ENCODE measurements at regions not wholly inside any gene's neighbourhood (a gene's known extent, or its start where the extent isn't known, plus 50 kb on each side); places are given as distances from the start of the nearest gene placed in this dataset.

DNA sequence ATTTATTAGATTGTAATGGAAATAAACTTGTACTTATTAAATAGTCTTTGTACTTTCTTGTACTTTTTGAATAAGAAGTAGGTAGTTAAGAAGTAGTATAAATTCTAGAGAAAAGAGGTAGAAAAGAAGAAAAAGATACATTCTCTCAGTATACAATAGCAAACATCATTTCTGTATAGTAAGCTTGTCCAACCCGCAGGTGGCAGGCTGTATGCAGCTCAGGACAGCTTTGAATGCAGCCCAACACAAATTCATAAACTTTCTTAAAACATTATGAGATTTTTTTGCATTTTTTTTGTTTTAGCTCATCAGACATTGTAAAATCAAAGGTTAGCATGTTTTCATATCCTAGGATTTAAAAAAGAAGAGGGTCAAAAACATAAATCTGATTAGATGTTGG lies 441.6 kb downstream of the DTHD1 start:
- Mint-ChIP-seq H3K36me3 (no peaks in the 10 kb centered on the region), H3K9me3 (peaks cover 0 to 2% (median 0%) of the 10 kb centered on the region in 6 donors), H3K4me1 (no peaks in the 10 kb centered on the region), H3K27me3 (ENCODE audit: low read depth in 3 of 3) (peaks cover 0 to 4% (median 3%) of the 10 kb centered on the region in 3 donors), H3K27ac (no peak overlapping the region), H3K4me3 (no peak overlapping the region)
- DNase-seq: no peak

DNA sequence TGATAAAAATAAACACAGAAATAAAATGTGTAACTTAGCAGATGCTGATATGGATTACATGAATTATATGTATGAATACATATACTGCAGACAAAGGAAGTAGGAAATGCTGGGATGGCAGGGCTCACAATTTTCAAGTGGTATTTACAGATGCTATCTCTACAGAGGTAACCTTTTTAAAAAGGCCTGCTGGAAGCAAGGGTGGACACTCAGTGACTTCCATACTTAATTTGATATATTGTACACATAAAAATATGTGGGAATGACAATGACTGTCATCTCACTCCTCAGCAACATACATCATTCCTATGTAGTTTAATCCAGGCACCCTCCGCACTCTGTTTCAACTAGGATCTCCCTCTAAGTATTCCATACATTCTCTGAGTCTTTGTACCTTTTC lies 452.9 kb downstream of the DTHD1 start:
- Mint-ChIP-seq H3K4me3 (no peak overlapping the region), H3K27ac (no peak overlapping the region), H3K4me1 (no peaks in the 10 kb centered on the region), H3K9me3 (no peaks in the 10 kb centered on the region), H3K27me3 (ENCODE audit: low read depth in 3 of 3) (peaks cover 0 to 2% (median 0%) of the 10 kb centered on the region in 3 donors), H3K36me3 (no peaks in the 10 kb centered on the region)
- no peak for DNase-seq

DNA sequence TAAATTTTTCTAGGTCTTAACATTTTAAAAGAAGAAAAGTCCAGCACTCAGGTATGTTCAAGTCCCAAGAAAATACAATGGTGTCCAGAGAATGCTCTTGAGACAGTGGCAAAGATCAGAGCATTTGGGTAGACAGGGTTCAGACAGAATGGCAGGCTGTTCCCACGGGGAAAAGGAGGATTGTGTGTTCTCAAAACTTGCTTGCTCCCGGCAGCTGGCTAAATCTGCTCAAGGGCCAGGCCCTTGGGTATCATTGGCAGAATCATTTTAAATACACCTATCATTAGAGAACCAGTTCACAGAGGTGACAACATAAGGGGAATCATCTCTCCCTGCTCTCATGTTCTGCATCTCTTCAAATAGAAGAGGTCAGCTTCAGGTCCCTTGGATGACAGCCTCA lies 456.3 kb downstream of the DTHD1 start:
- H3K36me3 Mint-ChIP-seq: no peaks in the 10 kb centered on the region
- no peak overlapping the region for H3K27ac Mint-ChIP-seq
- H3K4me1 Mint-ChIP-seq: no peaks in the 10 kb centered on the region
- no peak for DNase-seq
- H3K9me3 Mint-ChIP-seq: peaks cover 0 to 5% (median 0%) of the 10 kb centered on the region in 6 donors
- H3K27me3 Mint-ChIP-seq (ENCODE audit: low read depth in 3 of 3): peaks cover 0 to 2% (median 0%) of the 10 kb centered on the region in 3 donors
- no peak overlapping the region for H3K4me3 Mint-ChIP-seq

DNA sequence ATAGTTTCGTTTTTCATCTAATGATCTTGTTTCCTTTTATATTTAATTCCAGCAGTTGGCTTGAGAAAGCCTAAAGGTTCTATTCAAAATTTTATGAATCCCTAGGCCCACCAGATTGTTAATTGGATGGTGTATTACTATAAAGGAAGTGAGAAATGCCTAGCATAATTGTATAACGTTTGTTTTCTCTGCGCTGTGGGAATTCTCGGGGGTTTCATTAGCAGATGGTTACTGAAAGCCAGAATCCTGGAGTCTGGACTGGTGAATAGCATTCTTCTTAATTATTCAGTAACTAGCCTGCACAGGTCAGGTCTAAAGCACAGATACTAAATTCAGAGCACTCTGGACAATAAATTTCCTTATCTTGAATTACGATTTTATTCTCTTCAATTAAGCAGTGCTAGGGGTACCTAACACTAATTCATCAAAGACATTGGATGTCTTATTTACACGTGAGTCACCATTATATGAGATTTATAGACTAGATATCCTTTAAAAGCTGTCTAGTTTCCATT lies 459.4 kb downstream of the DTHD1 start:
- Mint-ChIP-seq H3K9me3 (peaks cover 0 to 10% (median 0%) of the 10 kb centered on the region in 6 donors), H3K4me1 (no peaks in the 10 kb centered on the region), H3K27ac (no peak overlapping the region), H3K27me3 (ENCODE audit: low read depth in 3 of 3) (peaks cover 0 to 2% (median 0%) of the 10 kb centered on the region in 3 donors), H3K4me3 (no peak overlapping the region), H3K36me3 (no peaks in the 10 kb centered on the region)
- no peak for DNase-seq

DNA sequence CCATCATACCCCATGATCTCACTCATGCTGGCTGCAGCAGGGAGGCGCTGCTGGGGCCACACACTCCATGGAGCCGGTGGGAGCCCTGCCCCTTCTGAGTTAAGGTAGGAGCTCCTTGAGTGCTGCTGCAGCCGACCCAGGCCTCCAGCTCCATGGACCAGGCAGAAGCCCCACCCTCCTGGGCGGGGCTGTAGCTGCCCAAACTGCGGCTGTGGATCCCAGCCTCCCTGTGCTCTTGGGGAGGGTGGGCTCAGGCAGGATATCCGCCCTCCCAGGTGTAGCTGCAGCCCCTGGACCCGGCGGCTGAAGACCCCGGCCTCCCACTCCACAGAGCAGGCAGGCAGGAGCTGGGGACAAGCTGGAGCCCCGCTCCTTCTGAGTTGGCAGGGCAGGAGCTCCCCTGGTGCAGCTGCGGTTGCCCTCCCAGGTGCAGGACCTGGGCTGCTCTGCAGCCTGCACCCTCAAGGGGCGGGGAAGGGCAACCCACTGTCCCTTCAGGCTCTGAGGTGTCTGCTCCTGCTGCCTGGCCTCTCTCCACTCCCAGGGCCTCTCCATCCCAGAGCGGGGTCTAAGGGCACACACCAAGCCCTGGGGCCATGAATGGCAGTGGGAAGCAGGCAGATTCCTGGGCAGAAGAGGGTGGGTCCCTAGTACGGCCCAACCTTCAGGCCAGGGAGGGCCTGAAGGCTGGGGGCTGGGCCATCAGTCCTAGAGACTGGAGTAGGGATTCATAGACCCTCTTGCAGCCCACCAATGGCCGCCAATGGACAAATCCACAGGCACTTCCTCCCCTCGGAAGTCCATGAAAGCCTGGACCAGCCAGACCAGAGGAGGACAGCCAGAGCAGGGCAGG lies 466.1 kb downstream of the DTHD1 start:
- Mint-ChIP-seq H3K27ac (no peak overlapping the region), H3K9me3 (peaks cover 0 to 6% (median 0%) of the 10 kb centered on the region in 6 donors), H3K27me3 (ENCODE audit: low read depth in 3 of 3) (peaks cover 0 to 2% (median 0%) of the 10 kb centered on the region in 3 donors), H3K4me1 (no peaks in the 10 kb centered on the region), H3K4me3 (no peak overlapping the region), H3K36me3 (no peaks in the 10 kb centered on the region)
- DNase-seq: no peak

DNA sequence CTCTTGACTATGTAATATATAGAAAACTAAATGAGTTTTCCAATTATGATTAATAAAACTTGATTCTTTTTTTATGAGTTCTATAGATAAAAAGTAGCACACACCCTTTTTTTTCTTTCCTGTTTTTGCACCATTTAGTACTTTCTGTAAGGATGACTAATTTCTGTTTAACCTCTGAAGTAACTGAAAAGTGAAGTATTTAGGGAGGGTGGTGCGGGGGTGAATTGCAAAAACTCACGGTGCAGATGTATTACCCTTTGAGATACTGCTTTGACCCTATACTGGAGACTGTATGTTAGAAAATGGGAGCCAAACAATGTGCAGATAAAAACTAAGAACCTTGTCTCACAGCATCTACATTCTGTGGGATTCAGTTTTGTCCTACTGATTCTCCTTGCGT lies 471.6 kb downstream of the DTHD1 start:
- Mint-ChIP-seq H3K27me3 (ENCODE audit: low read depth in 3 of 3) (peaks cover 0 to 2% (median 0%) of the 10 kb centered on the region in 3 donors), H3K4me3 (no peak overlapping the region), H3K9me3 (peaks cover 0 to 5% (median 0%) of the 10 kb centered on the region in 6 donors), H3K27ac (no peak overlapping the region), H3K4me1 (no peaks in the 10 kb centered on the region), H3K36me3 (no peaks in the 10 kb centered on the region)
- no peak for DNase-seq

DNA sequence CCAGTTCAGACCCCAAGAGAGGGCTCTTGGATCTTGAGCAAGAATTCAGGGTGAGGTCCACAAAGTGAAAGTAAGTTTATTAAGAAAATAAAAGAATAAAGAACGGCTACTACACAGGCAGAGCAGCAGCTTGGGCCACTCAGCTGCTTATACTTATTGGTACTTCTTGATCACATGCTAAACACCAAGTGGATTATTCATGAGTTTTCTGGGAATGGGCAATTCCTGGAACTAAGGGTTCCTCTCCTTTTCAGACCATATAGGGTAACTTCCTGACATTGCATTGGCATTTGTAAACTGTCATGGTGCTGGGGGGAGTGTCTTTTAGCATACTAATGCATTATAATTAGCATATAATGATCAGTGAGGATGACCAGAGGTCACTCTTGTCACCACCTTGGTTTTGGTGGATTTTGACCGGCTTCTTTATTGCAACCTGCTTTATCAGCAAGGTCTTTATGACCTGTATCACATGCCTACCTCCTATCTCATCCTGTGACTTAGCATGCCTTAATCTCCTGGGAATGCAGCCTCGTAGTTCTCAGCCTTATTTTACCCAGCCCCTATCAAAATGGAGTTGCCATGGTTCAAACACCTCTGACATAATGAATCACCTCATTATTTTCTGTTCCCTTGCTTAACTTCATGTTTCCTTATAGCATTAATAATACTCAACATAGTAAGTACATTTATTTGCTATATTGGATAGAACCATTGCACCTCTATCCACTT lies 476.3 kb downstream of the DTHD1 start:
- no peak overlapping the region for H3K4me3 Mint-ChIP-seq
- no peak for DNase-seq
- H3K27me3 Mint-ChIP-seq (ENCODE audit: low read depth in 3 of 3): peaks cover 0 to 5% (median 0%) of the 10 kb centered on the region in 3 donors
- H3K36me3 Mint-ChIP-seq: no peaks in the 10 kb centered on the region
- H3K9me3 Mint-ChIP-seq: peaks cover 0 to 5% (median 2%) of the 10 kb centered on the region in 6 donors
- no peak overlapping the region for H3K27ac Mint-ChIP-seq
- H3K4me1 Mint-ChIP-seq: no peaks in the 10 kb centered on the region

DNA sequence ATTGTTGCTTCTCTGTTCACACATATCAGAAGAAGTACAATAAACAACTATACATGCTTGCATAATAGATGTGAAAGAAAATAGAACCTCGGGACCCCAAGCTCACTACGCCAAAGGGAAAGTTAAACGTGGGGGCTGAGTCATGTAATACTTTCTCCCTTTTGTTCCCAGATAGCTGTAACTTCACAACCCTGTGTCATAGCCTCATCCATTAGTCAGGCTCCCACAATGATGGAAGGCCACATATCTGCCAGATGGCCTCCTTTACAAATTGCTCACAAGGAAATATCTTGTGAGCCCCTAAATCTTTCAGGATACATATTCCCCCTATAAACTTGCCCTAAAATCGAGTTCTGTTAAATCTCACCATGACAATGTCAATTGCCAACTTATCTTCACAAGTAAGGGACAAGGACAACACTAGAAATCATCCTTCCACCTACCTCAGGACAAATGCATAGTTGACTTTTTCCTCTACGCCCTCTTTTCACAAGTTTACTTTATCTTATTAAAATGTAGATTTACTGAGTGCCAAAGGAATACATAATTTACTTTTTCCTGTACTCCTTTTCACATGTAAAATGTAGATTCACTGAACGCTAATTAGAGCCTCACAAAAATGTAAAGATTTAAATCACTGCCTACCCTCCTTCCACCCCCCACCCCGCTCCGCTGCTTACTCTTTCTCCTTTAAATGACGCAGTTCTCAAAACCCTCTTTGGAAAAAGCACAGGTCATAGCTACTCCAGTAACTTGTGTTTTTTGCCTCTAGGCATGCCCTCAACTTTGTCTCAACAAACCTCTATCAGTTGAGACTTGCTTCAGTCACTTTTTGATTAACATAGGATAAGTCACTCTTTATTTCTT lies 477.1 kb downstream of the DTHD1 start:
- Mint-ChIP-seq H3K4me1 (no peaks in the 10 kb centered on the region), H3K4me3 (no peak overlapping the region), H3K27me3 (ENCODE audit: low read depth in 3 of 3) (peaks cover 0 to 5% (median 0%) of the 10 kb centered on the region in 3 donors), H3K9me3 (peaks cover 0 to 5% (median 2%) of the 10 kb centered on the region in 6 donors), H3K27ac (no peak overlapping the region), H3K36me3 (no peaks in the 10 kb centered on the region)
- no peak for DNase-seq

DNA sequence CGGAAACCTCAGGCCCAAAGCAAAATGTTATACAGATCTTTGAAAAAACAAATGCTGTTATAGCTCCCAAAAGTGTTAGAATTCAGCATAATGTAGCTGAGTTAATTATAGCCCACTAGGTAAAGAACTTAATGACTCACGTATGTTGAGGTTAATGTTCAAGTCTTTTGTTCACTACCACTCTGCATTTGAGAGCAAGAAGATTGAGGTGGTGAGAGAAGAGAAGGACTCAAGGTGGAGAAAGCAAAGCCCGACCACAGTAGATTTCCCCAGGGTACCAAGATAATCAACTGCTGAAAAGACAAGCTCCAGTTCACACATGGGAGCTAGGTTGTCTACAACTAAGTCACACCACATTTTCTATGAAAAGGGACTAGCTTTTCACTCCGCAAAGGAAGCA lies 480.2 kb downstream of the DTHD1 start:
- Mint-ChIP-seq H3K4me1 (no peaks in the 10 kb centered on the region), H3K4me3 (no peak overlapping the region), H3K36me3 (no peaks in the 10 kb centered on the region), H3K27me3 (ENCODE audit: low read depth in 3 of 3) (peaks cover 0 to 5% (median 0%) of the 10 kb centered on the region in 3 donors), H3K9me3 (peaks cover 0 to 4% (median 0%) of the 10 kb centered on the region in 6 donors), H3K27ac (no peak overlapping the region)
- DNase-seq: no peak

DNA sequence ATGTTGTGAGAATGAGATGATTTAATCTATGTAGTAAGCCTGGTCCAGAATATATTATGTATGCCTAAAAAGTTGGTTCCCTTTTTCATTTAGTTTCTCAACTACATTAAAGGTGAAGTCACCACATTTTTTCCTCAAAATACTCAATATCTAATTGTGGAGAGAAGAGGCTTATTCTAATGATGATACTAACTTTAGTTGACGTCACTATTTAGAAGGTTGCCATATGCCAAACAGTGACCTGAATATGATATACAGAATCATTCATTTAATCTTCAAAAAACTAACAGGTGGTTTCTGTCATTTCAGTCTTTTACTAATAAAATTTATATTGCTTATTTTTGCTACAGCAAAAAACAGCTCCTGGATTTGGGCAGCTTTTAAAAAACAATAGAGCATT lies 480.7 kb upstream of the NWD2 start:
- Mint-ChIP-seq H3K27ac (no peak overlapping the region), H3K4me1 (no peaks in the 10 kb centered on the region), H3K27me3 (ENCODE audit: low read depth in 3 of 3) (peaks cover 0 to 7% (median 0%) of the 10 kb centered on the region in 3 donors), H3K36me3 (no peaks in the 10 kb centered on the region), H3K9me3 (peaks cover 0 to 3% (median 0%) of the 10 kb centered on the region in 6 donors), H3K4me3 (no peak overlapping the region)
- no peak for DNase-seq

DNA sequence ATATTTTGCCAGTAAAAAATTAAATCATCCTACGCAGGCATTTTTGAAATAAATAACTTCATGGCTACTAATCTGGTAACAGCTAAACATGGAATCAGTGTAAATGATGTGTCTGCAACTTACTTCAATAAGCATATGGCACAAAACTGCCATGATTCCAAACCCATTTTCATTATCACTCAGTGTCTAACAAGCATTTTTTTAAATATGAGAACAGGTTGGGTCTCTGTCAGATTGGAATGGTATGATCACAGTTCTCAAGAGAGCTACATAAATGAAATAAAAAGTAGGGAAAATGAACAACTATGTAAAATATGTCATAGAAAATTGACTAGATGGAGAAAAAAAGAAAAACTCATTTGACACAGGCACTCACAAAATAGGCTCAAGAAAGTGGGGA lies 476.9 kb upstream of the NWD2 start:
- Mint-ChIP-seq H3K36me3 (no peaks in the 10 kb centered on the region), H3K4me1 (no peaks in the 10 kb centered on the region), H3K4me3 (no peak overlapping the region), H3K27ac (no peak overlapping the region), H3K27me3 (ENCODE audit: low read depth in 3 of 3) (peaks cover 0 to 2% (median 0%) of the 10 kb centered on the region in 3 donors), H3K9me3 (peaks cover 0 to 5% (median 0%) of the 10 kb centered on the region in 6 donors)
- DNase-seq: no peak

DNA sequence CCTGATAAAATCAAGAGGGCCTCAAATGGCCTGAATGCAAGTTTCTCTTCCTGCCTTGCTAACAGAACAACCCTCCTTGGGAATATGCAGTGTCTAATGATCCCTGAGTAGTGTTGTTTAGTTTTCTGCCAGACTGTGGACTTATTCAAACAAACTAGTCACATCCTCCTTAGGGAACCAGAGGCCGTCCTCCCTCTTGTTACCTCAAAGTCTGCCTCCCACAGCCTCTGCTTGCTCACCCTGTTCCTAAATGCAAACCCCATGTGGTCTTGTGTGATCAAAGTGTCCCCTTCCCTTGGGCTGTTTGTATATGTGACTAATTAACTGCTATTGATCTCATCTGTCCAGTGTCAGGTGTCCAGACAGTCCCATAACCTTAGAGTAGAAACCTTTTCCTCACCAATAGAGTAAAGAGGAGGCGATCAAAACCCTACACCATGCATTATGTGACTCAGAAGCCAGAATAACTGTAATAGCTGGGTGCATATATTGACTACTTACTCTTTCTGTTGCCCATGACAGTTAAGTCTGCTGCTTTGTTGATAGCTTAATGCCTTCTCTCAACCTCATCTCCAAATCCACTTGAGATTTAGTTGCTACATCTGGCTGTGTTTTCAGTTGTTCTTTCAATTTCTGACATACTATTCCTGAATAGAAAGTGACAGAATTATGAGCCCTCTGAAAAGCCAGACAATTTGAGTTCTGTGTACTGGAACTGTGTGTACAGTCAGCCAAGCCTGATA lies 473.0 kb upstream of the NWD2 start:
- Mint-ChIP-seq H3K36me3 (no peaks in the 10 kb centered on the region), H3K4me1 (no peaks in the 10 kb centered on the region), H3K4me3 (no peak overlapping the region), H3K9me3 (peaks cover 0 to 5% (median 0%) of the 10 kb centered on the region in 6 donors), H3K27ac (no peak overlapping the region), H3K27me3 (ENCODE audit: low read depth in 3 of 3) (peaks cover 0 to 2% (median 0%) of the 10 kb centered on the region in 3 donors)
- no peak for DNase-seq

DNA sequence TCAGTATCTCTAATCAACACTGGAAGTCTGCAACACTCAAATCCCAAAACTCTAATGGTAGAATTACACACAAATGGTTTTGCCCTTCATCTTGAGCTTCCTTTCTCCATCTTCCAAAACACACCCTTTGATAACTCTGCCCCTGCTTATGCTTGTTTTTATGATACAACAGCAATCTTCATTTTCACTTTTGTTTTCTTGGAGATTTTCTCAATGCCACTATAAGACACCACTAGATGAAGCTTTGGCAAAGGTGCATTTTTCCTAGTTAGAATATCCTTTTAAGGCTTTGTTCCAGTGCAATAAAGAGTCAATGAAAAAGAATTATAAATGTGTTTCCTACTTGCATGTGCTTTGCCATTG lies 472.4 kb upstream of the NWD2 start:
- no peaks in the 10 kb centered on the region for H3K4me1 Mint-ChIP-seq
- no peaks in the 10 kb centered on the region for H3K36me3 Mint-ChIP-seq
- peaks cover 0 to 5% (median 0%) of the 10 kb centered on the region in 6 donors for H3K9me3 Mint-ChIP-seq
- peaks cover 0 to 2% (median 0%) of the 10 kb centered on the region in 3 donors for H3K27me3 Mint-ChIP-seq (ENCODE audit: low read depth in 3 of 3)
- H3K4me3 Mint-ChIP-seq: no peak overlapping the region
- H3K27ac Mint-ChIP-seq: no peak overlapping the region
- no peak for DNase-seq

Data from immature natural killer cell (primary cell).